RWPE2 (cell line): ENCODE measurements at regions not wholly inside any gene's neighbourhood (a gene's known extent, or its start where the extent isn't known, plus 50 kb on each side); places are given as distances from the start of the nearest gene placed in this dataset.
"Not testable (repeated sequence)": the region's sequence is repeated elsewhere in the genome, so short reads cannot be mapped to it uniquely, and the experiment has no call there.

Source experiments
- ATAC-seq: fragments of 200-7000 bp; cut with Tn5 transposase; 3 replicates; pipeline ENCODE4 v1.9.1; 2021; ENCODE audit warnings: low read depth
- DNase-seq: peaks from one replicate; pipeline ENCODE4 v3.0.0-alpha.2; 2020; ENCODE audit warnings: low spot score
- H3K27ac ChIP-seq: fragments of 450-650 bp; 2 replicates; pipeline ENCODE4 v1.5.1; 2017; ENCODE audit warnings: mild to moderate bottlenecking; ENCODE audit not compliant: poor library complexity, severe bottlenecking
- H3K27me3 ChIP-seq: fragments of 250-450 bp; sonication (Bioruptor Pico); 2 replicates; pipeline ENCODE4 v1.5.1; 2021; ENCODE audit warnings: mild to moderate bottlenecking, moderate library complexity; ENCODE audit not compliant: insufficient read depth, poor library complexity, severe bottlenecking
- H3K36me3 ChIP-seq: fragments of 250-450 bp; sonication (Bioruptor Pico); 2 replicates; pipeline ENCODE4 v1.5.1; 2020; ENCODE audit warnings: low read depth, mild to moderate bottlenecking, moderate library complexity
- H3K4me1 ChIP-seq: fragments of 250-450 bp; sonication (Bioruptor Pico); 2 replicates; pipeline ENCODE4 v1.5.1; 2021; ENCODE audit warnings: mild to moderate bottlenecking, moderate library complexity; ENCODE audit not compliant: insufficient read depth, poor library complexity, severe bottlenecking
- H3K4me3 ChIP-seq: fragments of 250-450 bp; sonication (Bioruptor Pico); 2 replicates; pipeline ENCODE4 v1.5.1; 2021; ENCODE audit warnings: mild to moderate bottlenecking, moderate library complexity; ENCODE audit not compliant: severe bottlenecking
- H3K9me3 ChIP-seq: fragments of 250-450 bp; sonication (Bioruptor Pico); 2 replicates; pipeline ENCODE4 v1.5.1; 2021; ENCODE audit warnings: mild to moderate bottlenecking, moderate library complexity; ENCODE audit not compliant: severe bottlenecking
- CTCF ChIP-seq: fragments of 450-650 bp; IDR thresholded peaks from one replicate; pipeline ENCODE4 v1.5.1; 2017; ENCODE audit warnings: mild to moderate bottlenecking, moderate library complexity; ENCODE audit not compliant: poor library complexity, severe bottlenecking

DNA sequence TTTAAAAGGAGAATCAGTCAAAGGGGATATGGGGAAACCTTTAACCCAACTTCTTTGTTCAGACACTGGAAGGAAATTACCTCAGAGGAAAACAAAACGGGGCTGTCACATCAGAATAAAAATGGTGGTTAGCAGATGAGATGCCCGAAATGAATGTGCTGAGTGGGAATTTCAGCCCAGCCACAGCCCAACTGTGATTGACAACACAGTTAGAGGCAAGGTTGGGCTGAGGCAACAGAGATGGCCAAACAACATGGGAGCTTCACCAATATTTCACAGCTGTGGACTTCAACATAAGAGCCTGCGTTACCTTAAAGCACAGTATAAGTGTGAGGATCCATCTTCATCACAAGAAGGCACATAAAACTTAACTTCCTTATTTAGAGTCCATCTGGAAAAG is 133.5 kb upstream of the PTPRZ1 start:
- ATAC-seq (no peak), DNase-seq (no peak)
- TF ChIP-seq CTCF = no peak
- Histone ChIP-seq H3K9me3 (no peaks in the 10 kb centered on the region), H3K4me3 (no peak overlapping the region), H3K36me3 (no peaks in the 10 kb centered on the region), H3K27ac (no peak overlapping the region), H3K4me1 (peaks cover 21% of the 10 kb centered on the region), H3K27me3 (no peaks in the 10 kb centered on the region)

DNA sequence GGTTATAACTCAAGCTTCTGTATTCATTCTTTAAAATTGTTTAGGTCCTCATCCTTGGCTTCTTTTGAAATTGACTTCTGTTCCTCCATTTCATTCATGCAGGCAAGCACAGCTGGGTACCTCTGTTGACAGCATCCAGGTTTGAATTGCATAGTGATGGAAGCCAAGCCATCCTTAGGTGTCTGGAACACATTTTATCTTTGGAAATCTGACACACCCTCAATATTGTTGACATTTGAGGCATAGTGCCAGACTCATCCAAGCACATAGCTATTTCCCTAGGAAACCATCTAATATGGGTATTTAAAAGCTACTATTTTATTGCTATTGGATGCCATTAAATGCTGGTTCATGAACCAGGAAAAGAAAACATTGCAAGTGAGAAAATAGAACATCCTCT is 142.1 kb upstream of the PTPRZ1 start:
- no peak overlapping the region for H3K4me3 ChIP-seq
- no peak overlapping the region for H3K27ac ChIP-seq
- TF ChIP-seq CTCF = no peak
- peaks cover 6% of the 10 kb centered on the region for H3K9me3 ChIP-seq
- H3K27me3 ChIP-seq = no peaks in the 10 kb centered on the region
- ATAC-seq (peak; percentile 41; the same call in 1 of the 3 replicates), DNase-seq (no peak)
- no peaks in the 10 kb centered on the region for H3K4me1 ChIP-seq
- no peaks in the 10 kb centered on the region for H3K36me3 ChIP-seq

GRCh38 chr7:121714559-121715303 is 158.2 kb upstream of the PTPRZ1 start:
- H3K4me1 ChIP-seq = no peaks in the 10 kb centered on the region
- no peak overlapping the region for H3K4me3 ChIP-seq
- H3K27me3 ChIP-seq = no peaks in the 10 kb centered on the region
- no peak overlapping the region for H3K27ac ChIP-seq
- TF ChIP-seq CTCF = no peak
- no peaks in the 10 kb centered on the region for H3K9me3 ChIP-seq
- no peak for DNase-seq
- H3K36me3 ChIP-seq = no peaks in the 10 kb centered on the region
- no peak for ATAC-seq

- ATAC-seq, H3K27ac ChIP-seq, DNase-seq, H3K4me1 ChIP-seq, H3K36me3 ChIP-seq, H3K9me3 ChIP-seq, H3K4me3 ChIP-seq, H3K27me3 ChIP-seq: not testable (repeated sequence)
Measured at GRCh38 chr7:121712961-121713360, 160.0 kb upstream of the PTPRZ1 start.

DNA sequence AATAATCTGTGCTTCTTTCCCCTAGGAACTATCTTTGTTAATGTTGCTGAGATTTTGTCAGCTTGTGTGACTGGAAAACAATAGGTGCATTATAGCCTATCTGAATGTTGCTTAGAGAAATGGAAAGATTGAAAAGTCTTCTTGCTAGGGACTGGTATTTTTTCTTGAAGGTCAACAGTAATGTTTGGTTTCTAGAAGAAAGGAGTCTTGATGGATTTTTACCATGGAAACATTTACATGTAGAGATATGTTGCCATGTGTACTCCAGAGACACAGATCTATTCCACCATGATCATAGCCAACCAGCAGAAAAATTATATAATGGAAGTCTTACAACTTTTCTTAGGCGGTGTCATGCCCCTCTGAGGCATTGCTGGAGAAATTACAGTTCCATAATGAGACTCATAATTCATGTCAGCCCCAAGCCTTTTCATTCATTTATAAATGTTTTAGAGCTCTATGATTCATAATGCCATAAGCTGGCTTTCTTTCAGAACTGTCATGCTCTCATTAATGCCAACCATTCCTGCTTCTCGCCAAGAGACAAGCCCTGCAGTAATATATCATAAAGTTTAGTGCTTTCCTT is 175.1 kb upstream of the PTPRZ1 start:
- Histone ChIP-seq H3K36me3 (no peaks in the 10 kb centered on the region), H3K4me1 (peaks cover 4% of the 10 kb centered on the region), H3K9me3 (no peaks in the 10 kb centered on the region), H3K27ac (no peak overlapping the region), H3K27me3 (no peaks in the 10 kb centered on the region), H3K4me3 (no peak overlapping the region)
- no peak for DNase-seq
- ATAC-seq = peak; percentile 81
- no peak for TF ChIP-seq CTCF
